Endothelial cell of umbilical vein (primary cell): ENCODE measurements at regions not wholly inside any gene's neighbourhood (a gene's known extent, or its start where the extent isn't known, plus 50 kb on each side); places are given as distances from the start of the nearest gene placed in this dataset.

Source experiments
- BruUV-seq: library from RNA; stranded (reverse); fragments of 400-500 nt; replicated peaks from 2 replicates; lab custom pipeline; 2021; lab: Mats Ljungman, UMichigan
- CTCF ChIA-PET: fragments of 300-600, 350-600 bp; sonication (Branson Sonifier 250); formaldehyde crosslinking; loops from one replicate; lab custom pipeline; 2021; ENCODE audit warnings: antibody characterized with exemption, inconsistent platforms; lab: Charles Lee
- POLR2A ChIA-PET: fragments of 300-600, 350-600 bp; sonication (Branson Sonifier 250); formaldehyde crosslinking; loops from one replicate; lab custom pipeline; 2021; ENCODE audit warnings: antibody characterized with exemption, inconsistent platforms; lab: Charles Lee
- DNase-seq: peaks from one replicate; pipeline ENCODE4 v3.0.0-alpha.2; 2011; ENCODE audit warnings: low read depth, low spot score
- FAIRE-seq: peaks from 2 replicates; lab custom pipeline; 2011; peaks lifted over from hg19 to GRCh38; lab: Jason Lieb, UNC
- H2AFZ ChIP-seq: 2 replicates; pipeline ENCODE4 v1.6.0; 2012; ENCODE audit warnings: low read depth, low read length, control low read depth, inconsistent platforms
- H3K27ac ChIP-seq: 2 replicates; pipeline ENCODE4 v1.5.1; 2011; ENCODE audit warnings: low read depth, mild to moderate bottlenecking, control low read depth, low read length, moderate library complexity; ENCODE audit not compliant: insufficient read depth
- H3K27me3 ChIP-seq, 2 experiments: 2 replicates each; pipeline versions ENCODE4 v1.6.0 to v1.6.1; 2011; ENCODE audit warnings: low read length in 2 of 2, mixed read lengths in 1 of 2; ENCODE audit not compliant: control insufficient read depth in 2 of 2, insufficient read depth in 2 of 2
- H3K36me3 ChIP-seq, 2 experiments: 2 replicates in 1 of 2; 3 replicates in 1 of 2; pipeline ENCODE4 v1.5.1; 2011; ENCODE audit warnings: low read length in 2 of 2, mild to moderate bottlenecking in 1 of 2, moderate library complexity in 1 of 2; ENCODE audit not compliant: control insufficient read depth in 2 of 2, insufficient read depth in 2 of 2; ENCODE audit errors: extremely low read depth in 1 of 2
- H3K4me1 ChIP-seq: 3 replicates; pipeline ENCODE4 v1.5.1; 2011; ENCODE audit warnings: mild to moderate bottlenecking, low read length; ENCODE audit not compliant: control insufficient read depth, insufficient read depth; ENCODE audit errors: extremely low read depth
- H3K4me2 ChIP-seq: 2 replicates; pipeline ENCODE4 v1.6.1; 2011; ENCODE audit warnings: low read length, control low read depth, mixed read lengths; ENCODE audit not compliant: insufficient read depth
- H3K4me3 ChIP-seq, 3 experiments: fragments of 200-600 bp in 1 of 3; sonication (generic), shearing (Covaris generic) in 1 of 3; replicated peaks in 1 of 3; 2 replicates each; pipeline ENCODE4 v1.5.1; 2011 to 2016; ENCODE audit warnings: control low read depth in 3 of 3, low read length in 3 of 3, mild to moderate bottlenecking in 2 of 3, inconsistent platforms in 1 of 3, low read depth in 1 of 3, moderate library complexity in 1 of 3; ENCODE audit not compliant: insufficient read depth in 1 of 3
- H3K79me2 ChIP-seq: 2 replicates; pipeline ENCODE4 v1.6.0; 2012; ENCODE audit warnings: low read length, inconsistent platforms; ENCODE audit not compliant: control insufficient read depth, insufficient read depth
- H3K9ac ChIP-seq: replicated peaks from 2 replicates; pipeline ENCODE3; 2011; ENCODE audit warnings: low read length, control low read depth; ENCODE audit not compliant: insufficient read depth; ENCODE audit errors: extremely low read depth
- H3K9me1 ChIP-seq: replicated peaks from 3 replicates; pipeline ENCODE4 v1.6.0; 2011; ENCODE audit warnings: mild to moderate bottlenecking, low read length; ENCODE audit not compliant: control insufficient read depth, insufficient read depth; ENCODE audit errors: extremely low read depth
- H3K9me3 ChIP-seq: replicated peaks from 2 replicates; pipeline ENCODE4 v1.5.1; 2012; ENCODE audit warnings: low read length, inconsistent platforms; ENCODE audit not compliant: control insufficient read depth, insufficient read depth
- H4K20me1 ChIP-seq: replicated peaks from 2 replicates; pipeline ENCODE3; 2011; ENCODE audit warnings: mild to moderate bottlenecking, low read length; ENCODE audit not compliant: control insufficient read depth, insufficient read depth; ENCODE audit errors: extremely low read depth
- EZH2 ChIP-seq: IDR thresholded peaks from 2 replicates; pipeline ENCODE4 v1.6.1; 2012; ENCODE audit warnings: borderline replicate concordance, low read depth, mild to moderate bottlenecking, moderate library complexity, low read length, inconsistent platforms; ENCODE audit not compliant: severe bottlenecking
- FOS ChIP-seq: IDR thresholded peaks from 2 replicates; pipeline ENCODE4 v1.6.1; 2011; ENCODE audit warnings: mild to moderate bottlenecking, low read length, moderate library complexity, borderline replicate concordance; ENCODE audit not compliant: insufficient read depth
- GATA2 ChIP-seq: IDR thresholded peaks from 2 replicates; pipeline ENCODE4 v1.7.0; 2011; ENCODE audit warnings: low read depth, mild to moderate bottlenecking, moderate library complexity, mixed read lengths, low read length; ENCODE audit not compliant: insufficient read length, insufficient read depth
- JUN ChIP-seq: IDR thresholded peaks from 2 replicates; pipeline ENCODE4 v1.6.1; 2011; ENCODE audit warnings: borderline replicate concordance, low read depth; ENCODE audit not compliant: insufficient read length, insufficient read depth
- MYC ChIP-seq: IDR thresholded peaks from one replicate; pipeline ENCODE4 v1.6.1; 2011; ENCODE audit warnings: mild to moderate bottlenecking, low read depth, low read length
- POLR2A ChIP-seq: IDR thresholded peaks from 2 replicates; pipeline ENCODE4 v1.6.1; 2012; ENCODE audit warnings: low read depth, mild to moderate bottlenecking, control low read depth, low read length
- POLR2AphosphoS5 ChIP-seq: IDR thresholded peaks from 2 replicates; pipeline ENCODE4 v1.6.1; 2012; ENCODE audit warnings: low read depth, mild to moderate bottlenecking, control low read depth, low read length, moderate library complexity; ENCODE audit not compliant: insufficient read depth
- dilution Hi-C: fragments of 300-500 bp; cut with MboI; formaldehyde crosslinking; loops from one replicate; pipeline ENCODE4 v1.15.0; 2019; ENCODE audit warnings: low sequenced_read_pairs; ENCODE audit not compliant: extremely low pct_ligation_motif_present
- intact Hi-C: fragments of 100-400 bp; cut with micrococcal nuclease; formaldehyde crosslinking; loops from one replicate; pipeline ENCODE4 v1.10.0; 2022
- TF ChIP-seq, protein P1 (sequence below), 2 donors: IDR thresholded peaks; 1 replicate in 1 of 2; 2 replicates in 1 of 2; pipeline ENCODE4 v1.5.1; 2011; ENCODE audit warnings: low read length in 2 of 2, mild to moderate bottlenecking in 2 of 2, moderate library complexity in 2 of 2, control low read depth in 1 of 2, inconsistent platforms in 1 of 2, low read depth in 1 of 2; ENCODE audit not compliant: insufficient read depth in 1 of 2; ENCODE audit errors: extremely low read depth in 1 of 2
- TF ChIP-seq, protein P2 (sequence below): IDR thresholded peaks from 2 replicates; pipeline ENCODE4 v1.6.1; 2011; ENCODE audit not compliant: insufficient read depth, insufficient read length

DNA sequence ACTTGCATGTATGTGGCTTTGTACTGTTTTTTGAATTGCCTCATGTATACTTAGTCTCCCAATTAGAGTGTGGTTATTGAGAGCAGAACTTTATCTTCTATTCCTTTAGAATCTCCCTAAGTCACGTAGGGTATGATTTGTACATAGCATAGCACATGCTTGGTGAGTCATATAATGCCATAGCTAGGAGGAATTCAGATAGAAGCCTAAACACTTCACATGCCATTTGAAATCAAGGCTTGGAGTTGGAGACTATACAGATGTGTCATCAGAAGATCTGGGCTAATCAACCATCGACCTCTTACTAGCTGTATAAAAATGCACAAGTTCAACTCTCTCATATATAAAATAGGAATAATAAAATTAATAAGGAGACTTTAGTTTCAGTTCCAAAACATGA is 222.6 kb upstream of the ST6GAL2 start:
- intact Hi-C loops (no loop called here), dilution Hi-C loops (no loop called here)
- FAIRE-seq (no peak), DNase-seq (no peak)
- H3K4me3 ChIP-seq: no peak overlapping the region
- no peaks in the 10 kb centered on the region for H3K4me1 ChIP-seq
- H3K27me3 ChIP-seq: no peaks in the 10 kb centered on the region
- H3K9me3 ChIP-seq: no peaks in the 10 kb centered on the region
- TF ChIP-seq, protein P1, sequence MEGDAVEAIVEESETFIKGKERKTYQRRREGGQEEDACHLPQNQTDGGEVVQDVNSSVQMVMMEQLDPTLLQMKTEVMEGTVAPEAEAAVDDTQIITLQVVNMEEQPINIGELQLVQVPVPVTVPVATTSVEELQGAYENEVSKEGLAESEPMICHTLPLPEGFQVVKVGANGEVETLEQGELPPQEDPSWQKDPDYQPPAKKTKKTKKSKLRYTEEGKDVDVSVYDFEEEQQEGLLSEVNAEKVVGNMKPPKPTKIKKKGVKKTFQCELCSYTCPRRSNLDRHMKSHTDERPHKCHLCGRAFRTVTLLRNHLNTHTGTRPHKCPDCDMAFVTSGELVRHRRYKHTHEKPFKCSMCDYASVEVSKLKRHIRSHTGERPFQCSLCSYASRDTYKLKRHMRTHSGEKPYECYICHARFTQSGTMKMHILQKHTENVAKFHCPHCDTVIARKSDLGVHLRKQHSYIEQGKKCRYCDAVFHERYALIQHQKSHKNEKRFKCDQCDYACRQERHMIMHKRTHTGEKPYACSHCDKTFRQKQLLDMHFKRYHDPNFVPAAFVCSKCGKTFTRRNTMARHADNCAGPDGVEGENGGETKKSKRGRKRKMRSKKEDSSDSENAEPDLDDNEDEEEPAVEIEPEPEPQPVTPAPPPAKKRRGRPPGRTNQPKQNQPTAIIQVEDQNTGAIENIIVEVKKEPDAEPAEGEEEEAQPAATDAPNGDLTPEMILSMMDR (IDR thresholded peaks at IDR 0.05; ENCODE audit: extremely low read depth in 1 of 2, insufficient read depth in 1 of 2, low read depth in 1 of 2, low read length in 2 of 2): no peak
- no peak for TF ChIP-seq JUN
- no peak for TF ChIP-seq GATA2
- H3K79me2 ChIP-seq: no peaks in the 10 kb centered on the region
- no peak overlapping the region for H3K9ac ChIP-seq
- POLR2A ChIA-PET: no interaction called here
- H3K36me3 ChIP-seq: no peaks in the 10 kb centered on the region
- H3K9me1 ChIP-seq: no peaks in the 10 kb centered on the region
- H3K27ac ChIP-seq: no peak overlapping the region
- H2AFZ ChIP-seq: no peak overlapping the region
- BruUV-seq: no TSS peak
- CTCF ChIA-PET: no interaction called here
- no peak overlapping the region for H3K4me2 ChIP-seq
- no peaks in the 10 kb centered on the region for H4K20me1 ChIP-seq

DNA sequence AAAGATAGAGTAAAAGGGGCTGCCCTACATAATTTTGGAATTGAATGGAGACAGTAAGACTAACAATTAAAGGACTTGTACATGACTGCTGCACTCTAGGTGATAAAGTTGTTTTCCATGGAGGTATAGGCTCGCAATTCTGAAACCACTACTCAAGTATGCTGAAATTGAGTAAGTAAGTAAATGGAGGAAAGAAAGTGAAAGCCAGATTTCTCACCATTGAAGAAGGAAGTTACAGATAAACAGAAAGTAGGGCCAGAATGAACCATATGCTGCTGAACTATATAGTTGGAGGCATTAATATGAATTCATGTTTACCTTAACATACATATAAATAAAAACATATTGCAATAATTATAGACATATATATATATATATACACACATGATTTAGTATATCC is 225.7 kb upstream of the ST6GAL2 start:
- H4K20me1 ChIP-seq: no peaks in the 10 kb centered on the region
- ChIA-PET POLR2A (no interaction called here), CTCF (no interaction called here)
- FAIRE-seq (no peak), DNase-seq (no peak)
- dilution Hi-C loops: no loop called here
- no peaks in the 10 kb centered on the region for H3K79me2 ChIP-seq
- TF ChIP-seq POLR2A (no peak), POLR2AphosphoS5 (no peak), FOS (no peak), MYC (no peak), EZH2 (no peak), JUN (no peak), GATA2 (no peak)
- TF ChIP-seq, protein P2, sequence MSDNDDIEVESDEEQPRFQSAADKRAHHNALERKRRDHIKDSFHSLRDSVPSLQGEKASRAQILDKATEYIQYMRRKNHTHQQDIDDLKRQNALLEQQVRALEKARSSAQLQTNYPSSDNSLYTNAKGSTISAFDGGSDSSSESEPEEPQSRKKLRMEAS: no peak
- TF ChIP-seq, protein P1 (IDR thresholded peaks at IDR 0.05; ENCODE audit: extremely low read depth in 1 of 2, insufficient read depth in 1 of 2, low read depth in 1 of 2, low read length in 2 of 2): no peak
- intact Hi-C loops: no loop called here
- H3K9me1 ChIP-seq: no peaks in the 10 kb centered on the region
- no peaks in the 10 kb centered on the region for H3K9me3 ChIP-seq
- H3K4me2 ChIP-seq: no peak overlapping the region
- BruUV-seq: no TSS peak
- H3K4me1 ChIP-seq: no peaks in the 10 kb centered on the region
- H3K9ac ChIP-seq: no peak overlapping the region
- H3K27ac ChIP-seq: no peak overlapping the region
- H3K36me3 ChIP-seq: no peaks in the 10 kb centered on the region
- H3K4me3 ChIP-seq: no peak overlapping the region
- H2AFZ ChIP-seq: no peak overlapping the region
- no peaks in the 10 kb centered on the region for H3K27me3 ChIP-seq
